Kidney capillary endothelial cell (primary cell): ENCODE measurements at regions not wholly inside any gene's neighbourhood (a gene's known extent, or its start where the extent isn't known, plus 50 kb on each side); places are given as distances from the start of the nearest gene placed in this dataset.

Experiments
- DNase-seq: peaks from one replicate; pipeline ENCODE4 v3.0.0-alpha.2; 2018; ENCODE audit warnings: low spot score

- DNase-seq = no peak
Measured at GRCh38 chr9:91040371-91041215, 239.0 kb downstream of the SYK start.

DNA sequence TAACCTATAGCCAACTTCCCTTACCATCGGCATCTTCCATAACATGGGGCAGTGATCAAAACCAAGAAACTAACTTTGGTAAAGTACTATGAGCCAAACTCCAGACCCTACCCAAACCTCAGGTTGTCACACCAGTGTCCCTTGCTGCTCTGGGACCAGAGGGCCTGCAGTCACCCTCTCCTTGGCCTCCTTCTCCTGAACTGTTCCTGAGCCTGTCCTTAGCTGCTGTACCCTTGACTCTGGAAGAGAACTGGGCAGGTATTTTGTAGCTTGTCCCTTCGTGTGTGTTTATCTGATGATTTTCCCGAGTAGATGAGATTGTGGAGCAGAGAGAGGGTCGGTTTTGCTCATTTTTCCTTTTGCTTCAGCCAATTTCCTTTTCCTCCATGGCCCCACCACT, 240.4 kb downstream of the SYK start:
- no peak for DNase-seq

- no peak for DNase-seq
Measured at GRCh38 chr9:91042541-91042940, 240.9 kb downstream of the SYK start.

GRCh38 chr9:91043056-91043810, 241.6 kb downstream of the SYK start:
- DNase-seq = no peak

DNA sequence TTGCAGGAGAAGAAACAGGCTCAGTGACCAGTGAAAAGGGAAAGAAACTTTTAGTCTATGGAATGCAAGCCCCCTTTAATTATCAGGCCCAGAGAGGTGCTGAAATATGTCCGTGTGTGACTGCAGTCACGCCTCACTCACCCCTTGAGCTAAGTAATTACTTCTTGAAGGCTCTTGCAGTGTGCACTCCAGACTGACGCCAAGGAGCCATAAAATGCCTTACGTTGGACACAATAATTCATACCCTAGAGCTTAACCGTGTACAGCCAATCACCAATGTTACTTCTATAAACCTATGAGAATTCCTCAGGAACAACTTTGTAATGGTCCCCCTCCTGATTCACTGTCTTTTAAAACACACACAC, 242.2 kb downstream of the SYK start:
- DNase-seq = no peak

DNA sequence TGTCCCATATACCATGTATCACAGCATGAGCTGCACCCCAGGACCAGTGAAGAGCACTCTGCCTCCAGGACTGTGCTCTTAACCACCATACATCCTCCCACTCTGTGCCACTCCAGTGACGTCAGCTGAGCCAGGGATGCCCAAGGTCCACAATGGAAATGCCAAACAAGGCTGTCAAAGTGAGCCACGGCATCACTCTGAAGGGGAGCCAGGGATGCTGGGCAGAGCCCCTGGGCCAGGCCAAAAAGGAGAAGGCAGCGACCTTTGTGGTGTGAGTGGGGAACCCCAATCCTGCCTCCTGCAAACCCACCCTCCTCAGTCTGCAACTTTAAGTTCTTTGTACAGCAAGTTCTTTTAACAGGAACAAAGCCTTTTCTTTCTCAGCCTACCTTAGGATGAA, 242.7 kb downstream of the SYK start:
- no peak for DNase-seq

GRCh38 chr9:91045041-91045440, 243.4 kb downstream of the SYK start:
- no peak for DNase-seq

DNA sequence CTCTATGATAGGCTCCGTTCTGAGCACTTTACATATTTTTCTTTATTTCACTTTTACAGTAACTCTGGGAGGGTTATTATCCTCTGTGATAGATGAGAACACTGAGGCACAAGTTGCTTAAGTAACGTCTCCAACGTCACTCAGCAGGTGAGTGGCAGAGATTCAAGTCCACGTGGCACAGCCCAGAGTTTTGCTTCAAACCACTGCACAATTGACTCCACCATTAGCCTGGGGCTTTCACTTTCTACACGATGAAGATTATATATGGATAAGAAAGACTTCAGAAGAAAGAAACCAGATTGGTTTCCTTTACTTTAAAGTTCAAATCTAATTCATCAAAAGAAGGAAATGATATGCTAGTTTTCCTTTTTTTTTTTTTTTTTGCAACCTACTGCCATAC, 245.9 kb downstream of the SYK start:
- no peak for DNase-seq

DNA sequence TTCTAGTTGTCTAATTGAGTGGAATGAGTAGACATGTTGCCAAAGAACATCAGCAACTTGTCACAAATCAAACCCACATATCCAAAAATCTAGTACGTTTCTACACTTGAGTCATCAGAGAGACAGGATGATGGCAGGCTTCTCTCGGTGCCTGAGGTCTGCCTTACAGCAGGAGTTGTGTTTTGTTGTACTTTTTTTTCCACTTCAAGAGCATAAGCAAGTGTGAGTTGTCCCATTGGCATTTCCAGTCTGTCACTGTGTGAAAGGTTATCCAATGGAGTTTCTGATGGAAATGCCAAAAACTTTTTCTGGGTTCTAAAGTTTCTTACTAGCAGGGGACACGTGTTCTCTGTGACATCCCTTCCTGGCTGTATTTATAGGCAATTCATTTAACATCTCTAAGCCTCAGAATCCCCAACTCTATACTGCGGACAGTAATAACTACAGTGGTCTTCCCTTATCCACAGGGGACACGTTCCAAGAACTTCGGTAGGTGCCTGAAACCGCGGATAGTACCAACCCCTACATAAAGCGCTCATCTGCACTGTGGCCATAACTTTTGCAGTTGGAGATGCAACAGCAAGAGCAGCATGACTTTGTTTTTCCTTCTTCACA, 246.5 kb downstream of the SYK start:
- peak; percentile 94 for DNase-seq

DNA sequence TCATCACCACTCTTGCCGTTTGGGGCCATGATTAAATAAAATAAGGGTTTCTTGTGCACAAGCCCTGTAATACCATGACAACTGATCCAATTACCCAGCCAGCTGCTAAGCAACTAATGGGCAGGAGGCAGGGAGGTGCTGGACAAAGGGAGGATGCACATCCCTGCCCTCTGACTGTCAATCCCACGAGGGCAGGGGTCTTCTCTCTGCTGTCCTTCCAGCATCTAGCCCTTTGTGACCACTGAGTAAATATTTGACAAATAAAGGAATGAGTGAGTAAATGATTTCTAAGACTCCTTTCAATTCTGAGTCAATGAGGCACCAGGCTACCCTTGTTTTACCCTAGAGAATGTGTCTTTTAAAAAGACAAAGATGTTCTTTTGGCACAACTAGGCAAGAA, 247.1 kb downstream of the SYK start:
- no peak for DNase-seq

DNA sequence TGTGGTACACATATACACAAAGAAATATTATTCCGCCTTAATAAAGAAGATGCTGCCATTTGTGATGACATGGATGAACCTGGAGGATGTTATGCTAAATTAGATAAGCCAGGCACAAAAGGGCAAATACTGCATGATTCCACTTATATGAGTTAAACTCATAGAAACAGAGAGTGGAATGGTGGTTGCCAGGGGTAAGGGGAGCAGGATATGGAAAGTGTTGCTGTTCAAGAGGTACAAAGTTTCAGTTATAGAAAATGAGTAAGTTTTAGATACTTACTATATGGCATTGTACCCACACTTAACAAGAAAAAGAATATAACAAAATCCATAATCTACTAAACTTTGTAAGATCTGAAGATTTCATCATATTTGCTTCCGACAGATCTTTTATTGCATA, 252.2 kb downstream of the SYK start:
- no peak for DNase-seq

DNA sequence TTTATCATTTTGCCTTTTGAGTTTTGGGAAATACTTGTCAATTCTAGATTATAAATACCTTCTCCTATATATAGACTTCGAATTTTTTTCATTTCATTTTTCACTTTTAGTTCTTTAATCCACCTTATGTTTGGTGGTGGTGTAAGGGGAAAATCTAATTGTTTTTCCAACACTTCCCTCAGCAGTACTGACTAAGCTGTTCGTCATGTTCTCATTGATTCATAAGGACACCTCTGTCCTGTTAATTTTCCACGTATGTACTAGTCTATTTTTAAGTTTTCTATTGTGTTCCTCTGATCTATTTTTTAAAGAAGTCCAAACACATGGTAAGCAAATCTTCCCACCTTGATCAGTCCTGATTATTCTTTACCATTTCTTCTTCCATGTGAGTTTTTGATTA, 254.2 kb downstream of the SYK start:
- no peak for DNase-seq

DNA sequence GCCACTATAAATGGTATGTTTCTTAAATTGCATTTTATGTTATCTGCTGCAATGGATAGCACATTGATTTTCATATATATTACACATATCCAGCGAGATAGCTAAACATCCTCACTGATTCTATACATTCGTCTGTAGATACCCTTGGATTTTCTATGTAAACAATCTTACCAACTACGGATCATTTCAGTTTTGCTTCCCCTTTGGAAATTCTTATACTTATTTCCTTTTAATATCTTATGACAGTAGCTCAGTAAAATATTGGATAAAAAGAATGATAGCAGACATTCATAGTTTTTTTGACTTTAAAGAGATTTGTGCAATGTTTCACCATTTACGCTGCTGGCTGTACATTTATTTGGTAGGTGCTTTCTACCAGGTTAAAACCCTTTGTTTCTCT, 254.9 kb downstream of the SYK start:
- no peak for DNase-seq

DNA sequence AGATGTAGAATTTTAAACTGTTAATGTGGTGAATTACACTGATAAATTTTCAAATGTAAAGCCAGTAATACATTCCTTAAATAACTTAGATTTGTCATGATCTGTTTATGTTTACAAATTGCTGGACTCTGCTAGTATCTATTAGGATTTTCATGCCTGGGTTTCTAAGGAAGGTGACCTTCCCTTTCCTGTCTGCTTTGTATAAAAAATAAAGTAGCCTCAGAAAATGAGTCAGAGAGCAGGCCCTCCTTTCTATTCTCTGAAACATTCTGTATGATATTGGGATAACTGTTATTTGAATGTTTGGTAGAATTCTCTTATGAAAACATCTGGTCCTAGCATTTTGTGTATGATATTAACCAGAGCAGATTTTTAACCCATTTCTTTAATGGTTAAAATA, 255.3 kb downstream of the SYK start:
- peak; percentile 85 for DNase-seq

- DNase-seq = no peak
Measured at GRCh38 chr9:91059713-91060112, 258.1 kb downstream of the SYK start.

GRCh38 chr9:91060520-91061343, 259.1 kb downstream of the SYK start:
- DNase-seq = no peak

DNA sequence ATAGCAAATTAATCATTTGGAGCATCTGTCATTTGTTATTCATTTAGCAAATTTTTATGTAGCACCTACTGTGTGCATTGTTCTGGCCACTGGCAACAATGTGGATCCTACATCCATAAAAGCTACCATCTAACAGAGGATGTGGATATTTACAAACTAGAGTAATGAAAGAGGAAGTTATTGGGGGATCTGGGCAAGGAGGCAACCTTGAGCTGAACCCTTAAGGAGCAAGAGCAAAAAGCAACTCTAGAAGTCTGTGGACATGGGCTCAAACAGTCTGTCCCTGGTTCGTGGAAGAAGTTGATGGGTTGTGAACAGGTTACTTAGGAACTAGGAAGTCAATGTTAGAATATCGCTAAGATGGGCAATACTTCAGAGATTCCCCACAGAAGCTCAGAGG, 259.9 kb downstream of the SYK start:
- no peak for DNase-seq

DNA sequence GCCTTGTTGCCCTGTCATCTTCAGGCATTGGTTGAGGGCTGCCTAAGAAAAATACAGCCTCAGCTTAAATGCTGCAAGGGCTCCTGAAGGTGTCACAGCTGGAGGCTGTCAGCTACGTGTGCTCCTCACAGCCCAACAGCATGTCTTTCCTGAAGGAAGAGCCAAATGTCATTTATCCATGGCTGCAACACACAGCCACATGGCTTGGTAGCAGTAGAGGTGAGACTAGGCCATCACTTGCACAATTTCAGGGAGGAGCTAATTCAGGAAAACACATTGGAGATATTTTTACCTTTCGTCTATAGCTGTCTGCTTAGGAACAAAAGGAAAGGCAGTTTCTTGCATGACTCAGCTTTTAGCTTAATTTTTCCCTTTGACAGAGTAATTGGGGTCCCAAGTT, 260.7 kb downstream of the SYK start:
- no peak for DNase-seq

DNA sequence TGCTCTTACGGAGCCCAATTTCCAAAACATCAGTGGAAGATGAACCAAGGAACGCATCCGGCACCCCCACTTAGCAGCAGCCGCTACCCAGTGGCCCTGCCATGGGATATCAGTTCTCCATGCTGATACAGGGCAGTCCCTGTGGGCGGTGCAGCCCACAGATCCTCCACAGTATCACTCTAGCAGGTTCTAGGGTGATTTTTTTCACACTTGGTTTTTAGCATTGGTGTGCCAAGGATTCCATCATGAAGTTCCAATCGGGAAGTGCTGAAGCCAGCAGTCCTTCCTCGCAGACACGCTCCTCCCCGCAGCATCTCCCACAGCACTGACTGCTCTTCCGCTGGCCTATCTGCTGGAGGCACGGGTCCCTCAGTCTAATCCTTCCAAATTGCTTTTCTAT, 261.9 kb downstream of the SYK start:
- no peak for DNase-seq

DNA sequence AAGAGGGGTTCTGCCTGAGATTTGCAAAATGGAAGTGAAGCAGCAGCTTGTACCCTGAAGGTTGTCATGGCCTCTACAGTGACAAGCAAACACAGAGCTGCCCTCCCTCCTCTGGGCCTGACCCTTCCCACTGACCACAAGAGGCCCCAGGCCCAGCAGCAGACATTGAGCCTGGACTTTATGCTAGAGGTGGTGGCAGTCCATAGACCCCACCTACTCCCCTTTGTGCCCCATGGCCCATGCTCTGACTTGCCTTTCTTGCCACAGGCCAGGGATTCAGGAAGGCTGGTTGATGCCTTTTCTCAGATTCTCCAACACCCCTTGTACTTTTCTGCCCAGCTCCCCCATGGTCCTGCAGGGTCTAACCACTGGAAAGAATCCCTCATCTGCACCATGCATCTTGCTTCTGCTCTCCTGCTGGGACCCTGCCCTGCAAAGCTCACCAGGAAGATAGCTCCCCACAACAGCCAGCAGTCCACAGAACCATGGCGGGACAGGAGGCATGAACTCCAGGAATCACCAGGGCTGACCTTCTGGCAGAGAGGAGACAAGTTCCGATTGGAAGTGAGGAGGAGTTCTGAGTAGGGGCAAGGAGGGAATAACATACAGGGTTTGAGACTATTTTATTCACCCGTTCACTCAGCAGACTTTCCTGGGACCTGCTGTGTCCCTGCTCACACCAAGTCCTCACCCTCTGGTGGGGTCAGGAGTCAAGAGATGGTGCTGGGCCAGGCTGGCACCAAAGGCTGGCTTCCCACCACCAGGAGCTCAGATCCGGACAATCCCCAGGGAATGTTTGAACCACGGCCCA, 263.8 kb downstream of the SYK start:
- DNase-seq = no peak

GRCh38 chr9:91066042-91066415, 264.4 kb downstream of the SYK start:
- DNase-seq = no peak

GRCh38 chr9:91066856-91067255, 265.2 kb downstream of the SYK start:
- no peak for DNase-seq
